ENCODE measurements at regions not wholly inside any gene's neighbourhood (a gene's known extent, or its start where the extent isn't known, plus 50 kb on each side); places are given as distances from the start of the nearest gene placed in this dataset.

DNA sequence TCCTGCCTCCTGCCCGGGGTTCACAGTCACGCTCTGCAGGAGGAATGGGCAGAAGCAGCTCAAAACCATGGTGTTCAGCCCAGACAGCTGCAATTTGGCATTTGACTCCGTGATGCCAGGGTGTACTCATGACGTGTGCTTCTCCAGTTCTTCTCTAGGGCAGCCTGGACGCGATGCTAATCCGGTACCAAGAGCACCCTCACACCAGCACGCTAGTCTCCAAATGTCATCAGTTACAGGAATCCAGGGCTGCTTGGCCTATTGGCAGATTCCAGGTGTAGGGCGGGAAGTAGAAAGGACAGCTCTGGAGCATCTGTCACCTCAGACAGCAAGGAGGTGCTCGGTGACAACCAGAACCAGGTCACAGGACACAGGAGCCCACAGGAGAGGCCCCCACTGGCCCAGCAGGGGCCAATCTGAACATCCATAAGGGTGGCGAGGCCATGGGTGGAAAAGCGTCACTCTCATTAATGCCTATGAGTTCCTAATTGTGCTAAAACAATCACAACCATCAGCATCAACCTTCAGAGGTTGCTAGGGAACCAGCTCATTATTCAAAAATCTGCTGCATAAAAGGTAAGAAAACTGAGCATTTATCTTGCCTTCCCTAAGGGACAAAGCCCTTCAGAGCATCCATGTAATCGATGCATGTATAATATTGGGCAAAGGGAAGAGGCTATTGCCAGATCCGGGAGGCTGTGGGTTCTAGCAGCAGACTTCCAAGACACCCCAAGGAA lies 241.9 kb upstream of the IRX4 start:
- TF ChIP-seq, protein P1, sequence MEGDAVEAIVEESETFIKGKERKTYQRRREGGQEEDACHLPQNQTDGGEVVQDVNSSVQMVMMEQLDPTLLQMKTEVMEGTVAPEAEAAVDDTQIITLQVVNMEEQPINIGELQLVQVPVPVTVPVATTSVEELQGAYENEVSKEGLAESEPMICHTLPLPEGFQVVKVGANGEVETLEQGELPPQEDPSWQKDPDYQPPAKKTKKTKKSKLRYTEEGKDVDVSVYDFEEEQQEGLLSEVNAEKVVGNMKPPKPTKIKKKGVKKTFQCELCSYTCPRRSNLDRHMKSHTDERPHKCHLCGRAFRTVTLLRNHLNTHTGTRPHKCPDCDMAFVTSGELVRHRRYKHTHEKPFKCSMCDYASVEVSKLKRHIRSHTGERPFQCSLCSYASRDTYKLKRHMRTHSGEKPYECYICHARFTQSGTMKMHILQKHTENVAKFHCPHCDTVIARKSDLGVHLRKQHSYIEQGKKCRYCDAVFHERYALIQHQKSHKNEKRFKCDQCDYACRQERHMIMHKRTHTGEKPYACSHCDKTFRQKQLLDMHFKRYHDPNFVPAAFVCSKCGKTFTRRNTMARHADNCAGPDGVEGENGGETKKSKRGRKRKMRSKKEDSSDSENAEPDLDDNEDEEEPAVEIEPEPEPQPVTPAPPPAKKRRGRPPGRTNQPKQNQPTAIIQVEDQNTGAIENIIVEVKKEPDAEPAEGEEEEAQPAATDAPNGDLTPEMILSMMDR (IDR thresholded peaks at IDR 0.05; ENCODE audit: insufficient read depth, low read length, poor library complexity, severe bottlenecking): no peak
- no peak for TF ChIP-seq EZH2phosphoT487 (conservative IDR thresholded peaks at IDR 0.05; ENCODE audit: low read length)
